A673 (cell line): ENCODE measurements at regions not wholly inside any gene's neighbourhood (a gene's known extent, or its start where the extent isn't known, plus 50 kb on each side); places are given as distances from the start of the nearest gene placed in this dataset.

ENCODE experiments used
- BruUV-seq: library from RNA; stranded (reverse); fragments of 400-500 nt; replicated peaks from 2 replicates; lab custom pipeline; 2021; lab: Mats Ljungman, UMichigan
- CTCF ChIA-PET: fragments of 300-600 bp; sonication (Branson Sonifier 250); formaldehyde crosslinking; loops from one replicate; lab custom pipeline; 2022; ENCODE audit warnings: antibody characterized with exemption; lab: Charles Lee
- POLR2A ChIA-PET: fragments of 300-600 bp; sonication (Branson Sonifier 250); formaldehyde crosslinking; loops from one replicate; lab custom pipeline; 2022; ENCODE audit warnings: antibody characterized with exemption; ENCODE audit not compliant: low non-redundant PET; lab: Charles Lee
- DNase-seq: peaks from one replicate; pipeline ENCODE4 v3.0.0-alpha.2; 2015; ENCODE audit warnings: low spot score
- H3K27ac ChIP-seq: fragments of 200-600 bp; sonication (generic); 2 replicates; pipeline ENCODE4 v1.5.1; 2016; ENCODE audit warnings: mixed run types, low read depth, mild to moderate bottlenecking, mixed read lengths, antibody characterized with exemption, low read length; ENCODE audit not compliant: poor library complexity, severe bottlenecking
- H3K27me3 ChIP-seq: fragments of 200-600 bp; sonication (generic); replicated peaks from 2 replicates; pipeline ENCODE4 v1.6.1; 2017; ENCODE audit warnings: mixed run types, low read depth, mild to moderate bottlenecking, mixed read lengths, antibody characterized with exemption, low read length; ENCODE audit not compliant: insufficient read depth, poor library complexity
- H3K36me3 ChIP-seq: fragments of 200-600 bp; sonication (generic); 2 replicates; pipeline ENCODE4 v1.6.1; 2016; ENCODE audit warnings: mixed run types, mild to moderate bottlenecking, mixed read lengths, antibody characterized with exemption, low read length; ENCODE audit not compliant: insufficient read depth, poor library complexity, severe bottlenecking
- H3K4me1 ChIP-seq: fragments of 200-600 bp; sonication (generic); 2 replicates; pipeline ENCODE4 v1.6.1; 2017; ENCODE audit warnings: mixed run types, mild to moderate bottlenecking, mixed read lengths, antibody characterized with exemption, low read length; ENCODE audit not compliant: insufficient read depth, poor library complexity, severe bottlenecking
- H3K4me3 ChIP-seq: fragments of 200-600 bp; sonication (generic); 2 replicates; pipeline ENCODE4 v1.5.1; 2016; ENCODE audit warnings: low read depth, mixed run types, mild to moderate bottlenecking, mixed read lengths, low read length; ENCODE audit not compliant: poor library complexity, severe bottlenecking
- H3K9me3 ChIP-seq: fragments of 200-600 bp; sonication (generic); 2 replicates; pipeline ENCODE4 v1.6.1; 2016; ENCODE audit warnings: mixed run types, low read depth, mild to moderate bottlenecking, mixed read lengths, antibody characterized with exemption, low read length; ENCODE audit not compliant: poor library complexity, severe bottlenecking
- EZH2 ChIP-seq: fragments of 200-600 bp; sonication (generic); IDR thresholded peaks from 2 replicates; pipeline ENCODE4 v1.6.1; 2017; ENCODE audit warnings: borderline replicate concordance, low read depth, mild to moderate bottlenecking, mixed read lengths, antibody characterized with exemption, low read length; ENCODE audit not compliant: poor library complexity, severe bottlenecking
- intact Hi-C: fragments of 100-400 bp; cut with micrococcal nuclease; formaldehyde crosslinking; loops from one replicate; pipeline ENCODE4 v1.10.0; 2022; ENCODE audit not compliant: unreplicated experiment
- TF ChIP-seq, protein P1 (sequence below): fragments of 300-800, 200-600 bp; sonication (generic); conservative IDR thresholded peaks from 2 replicates; pipeline ENCODE4 v1.5.1; 2017; ENCODE audit warnings: low read depth, mild to moderate bottlenecking, antibody characterized with exemption, low read length, moderate library complexity, mixed read lengths

DNA sequence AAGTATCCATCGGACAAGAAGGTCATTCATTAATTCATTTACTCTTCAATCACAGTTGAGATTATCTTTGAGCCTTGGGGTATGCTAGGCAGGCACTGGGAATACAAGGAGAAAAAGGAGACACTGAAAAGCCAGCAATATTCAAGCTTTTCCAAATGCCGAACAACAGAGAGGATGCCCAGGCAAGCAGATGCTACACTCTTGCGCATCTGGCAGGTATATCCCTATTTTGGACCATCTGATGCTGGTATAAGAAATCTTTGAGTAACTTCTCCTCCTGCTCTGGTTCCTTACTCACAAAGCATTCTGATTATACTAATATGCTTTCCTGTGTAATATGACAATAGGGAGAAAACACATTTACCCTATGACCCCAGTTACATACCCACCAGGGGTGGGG lies 354.9 kb downstream of the CBLL2 start:
- H3K27ac ChIP-seq = no peak overlapping the region
- ChIA-PET CTCF (no interaction called here), POLR2A (no interaction called here)
- TF ChIP-seq, protein P1, sequence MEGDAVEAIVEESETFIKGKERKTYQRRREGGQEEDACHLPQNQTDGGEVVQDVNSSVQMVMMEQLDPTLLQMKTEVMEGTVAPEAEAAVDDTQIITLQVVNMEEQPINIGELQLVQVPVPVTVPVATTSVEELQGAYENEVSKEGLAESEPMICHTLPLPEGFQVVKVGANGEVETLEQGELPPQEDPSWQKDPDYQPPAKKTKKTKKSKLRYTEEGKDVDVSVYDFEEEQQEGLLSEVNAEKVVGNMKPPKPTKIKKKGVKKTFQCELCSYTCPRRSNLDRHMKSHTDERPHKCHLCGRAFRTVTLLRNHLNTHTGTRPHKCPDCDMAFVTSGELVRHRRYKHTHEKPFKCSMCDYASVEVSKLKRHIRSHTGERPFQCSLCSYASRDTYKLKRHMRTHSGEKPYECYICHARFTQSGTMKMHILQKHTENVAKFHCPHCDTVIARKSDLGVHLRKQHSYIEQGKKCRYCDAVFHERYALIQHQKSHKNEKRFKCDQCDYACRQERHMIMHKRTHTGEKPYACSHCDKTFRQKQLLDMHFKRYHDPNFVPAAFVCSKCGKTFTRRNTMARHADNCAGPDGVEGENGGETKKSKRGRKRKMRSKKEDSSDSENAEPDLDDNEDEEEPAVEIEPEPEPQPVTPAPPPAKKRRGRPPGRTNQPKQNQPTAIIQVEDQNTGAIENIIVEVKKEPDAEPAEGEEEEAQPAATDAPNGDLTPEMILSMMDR = no peak
- no peak for TF ChIP-seq EZH2
- H3K27me3 ChIP-seq = no peaks in the 10 kb centered on the region
- H3K4me3 ChIP-seq = no peak overlapping the region
- no TSS peak for BruUV-seq
- H3K4me1 ChIP-seq = no peaks in the 10 kb centered on the region
- no peaks in the 10 kb centered on the region for H3K9me3 ChIP-seq
- no peak for DNase-seq
- intact Hi-C loops = no loop called here
- H3K36me3 ChIP-seq = no peaks in the 10 kb centered on the region

DNA sequence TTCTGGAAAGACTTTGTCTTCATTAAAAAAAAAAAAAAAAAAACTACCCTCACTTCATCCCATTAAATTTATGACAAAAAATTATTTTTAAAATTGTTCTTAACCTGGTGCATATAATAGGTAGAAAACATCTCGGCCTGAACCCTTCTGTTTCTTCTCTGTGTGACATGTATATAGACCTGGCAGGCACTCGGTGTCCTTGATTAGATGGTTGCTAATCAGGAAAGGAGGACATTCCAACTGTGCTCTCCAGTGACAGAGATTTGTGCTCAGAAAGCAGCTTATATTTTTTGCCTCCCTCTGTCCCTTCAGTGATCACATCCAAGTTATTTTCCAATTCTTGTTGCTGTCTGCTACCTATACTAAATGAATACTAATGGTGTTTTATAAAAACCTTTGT lies 355.6 kb downstream of the CBLL2 start:
- DNase-seq = no peak
- CTCF ChIA-PET = no interaction called here
- TF ChIP-seq, protein P1 = no peak
- no peak for TF ChIP-seq EZH2
- Histone ChIP-seq H3K4me3 (no peak overlapping the region), H3K9me3 (no peaks in the 10 kb centered on the region), H3K27me3 (no peaks in the 10 kb centered on the region), H3K36me3 (no peaks in the 10 kb centered on the region), H3K4me1 (no peaks in the 10 kb centered on the region), H3K27ac (no peak overlapping the region)
- POLR2A ChIA-PET = no interaction called here
- intact Hi-C loops = no loop called here
- no TSS peak for BruUV-seq

DNA sequence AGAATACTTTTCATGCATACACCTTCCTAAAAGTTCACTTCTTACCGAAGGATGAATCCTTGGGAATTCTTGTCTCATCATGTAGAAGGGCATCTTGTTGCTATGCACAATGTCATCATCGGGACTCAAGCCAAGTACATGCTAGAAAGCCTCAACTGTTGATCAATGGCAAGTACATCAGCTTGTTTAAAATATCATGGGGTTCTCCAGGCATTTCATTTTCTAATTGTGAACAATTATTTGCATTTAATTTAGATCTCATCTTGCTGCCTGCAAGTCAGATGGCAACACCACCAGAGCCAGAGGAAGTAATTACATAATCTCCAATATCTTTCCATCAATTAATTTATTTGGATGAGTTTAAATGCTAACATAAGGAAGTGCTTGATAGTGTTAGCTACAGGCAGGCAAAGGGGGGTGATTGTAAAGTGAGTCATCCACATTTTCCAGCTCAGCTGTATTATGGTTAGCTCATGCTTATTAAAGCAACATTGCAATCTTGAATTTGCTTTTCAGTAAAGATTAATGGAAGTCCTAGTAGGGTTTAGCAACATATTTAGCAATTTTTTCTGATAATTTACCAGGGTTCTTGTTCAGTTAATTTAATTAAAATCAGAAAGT lies 356.5 kb downstream of the CBLL2 start:
- Histone ChIP-seq H3K36me3 (no peaks in the 10 kb centered on the region), H3K27ac (no peak overlapping the region), H3K4me3 (no peak overlapping the region), H3K4me1 (no peaks in the 10 kb centered on the region), H3K9me3 (no peaks in the 10 kb centered on the region), H3K27me3 (no peaks in the 10 kb centered on the region)
- DNase-seq = peak; percentile 40
- ChIA-PET POLR2A (no interaction called here), CTCF (no interaction called here)
- BruUV-seq = no TSS peak
- TF ChIP-seq, protein P1 = no peak
- no peak for TF ChIP-seq EZH2
- intact Hi-C loops = no loop called here
